Muscle layer of duodenum (tissue), 2 donors: ENCODE measurements at regions not wholly inside any gene's neighbourhood (a gene's known extent, or its start where the extent isn't known, plus 50 kb on each side); places are given as distances from the start of the nearest gene placed in this dataset.

Experiments used
- H3K27ac ChIP-seq: one replicate; pipeline ENCODE4 v1.7.0; 2013; ENCODE audit warnings: mild to moderate bottlenecking, low read length
- H3K27me3 ChIP-seq: one replicate; pipeline ENCODE4 v1.7.0; 2013; ENCODE audit warnings: low read depth, mild to moderate bottlenecking, control low read depth, low read length
- H3K36me3 ChIP-seq, 2 donors: one replicate each; pipeline ENCODE4 v1.7.0; 2013; ENCODE audit warnings: low read length in 2 of 2, control low read depth in 1 of 2, mild to moderate bottlenecking in 1 of 2; ENCODE audit not compliant: insufficient read depth in 2 of 2, control insufficient read depth in 1 of 2
- H3K4me1 ChIP-seq, 2 donors: one replicate each; pipeline ENCODE4 v1.7.0; 2013; ENCODE audit warnings: low read length in 2 of 2, mild to moderate bottlenecking in 2 of 2, control low read depth in 1 of 2, moderate library complexity in 1 of 2; ENCODE audit not compliant: insufficient read depth in 2 of 2, control insufficient read depth in 1 of 2
- H3K4me3 ChIP-seq, 2 donors: one replicate each; pipeline ENCODE4 v1.7.0; 2013; ENCODE audit warnings: low read length in 2 of 2, low read depth in 1 of 2, mild to moderate bottlenecking in 1 of 2
- H3K9me3 ChIP-seq, 2 donors: one replicate each; pipeline ENCODE4 v1.7.0; 2013; ENCODE audit warnings: low read length in 2 of 2, control low read depth in 1 of 2, mild to moderate bottlenecking in 1 of 2; ENCODE audit not compliant: control insufficient read depth in 1 of 2
- donor health status: healthy.

- no peak overlapping the region for H3K4me3 ChIP-seq
Observed at GRCh38 chr5:100232736-100233135, 302.4 kb upstream of the FAM174A start.

GRCh38 chr5:100188778-100189177, 346.4 kb upstream of the FAM174A start:
- no peak overlapping the region for H3K27ac ChIP-seq
- no peak overlapping the region for H3K4me3 ChIP-seq
- H3K9me3 ChIP-seq: no peaks in the 10 kb centered on the region
- no peaks in the 10 kb centered on the region for H3K4me1 ChIP-seq
- no peaks in the 10 kb centered on the region for H3K27me3 ChIP-seq
- H3K36me3 ChIP-seq: no peaks in the 10 kb centered on the region

More at GRCh38 chr5:100232736-100233135, 302.4 kb upstream of the FAM174A start:
- Histone ChIP-seq H3K27ac (no peak overlapping the region), H3K27me3 (no peaks in the 10 kb centered on the region), H3K4me1 (no peaks in the 10 kb centered on the region), H3K9me3 (no peaks in the 10 kb centered on the region), H3K36me3 (no peaks in the 10 kb centered on the region)

GRCh38 chr5:100188339-100188738, 346.8 kb upstream of the FAM174A start:
- H3K27ac ChIP-seq: no peak overlapping the region
- H3K9me3 ChIP-seq: no peaks in the 10 kb centered on the region
- H3K27me3 ChIP-seq: no peaks in the 10 kb centered on the region
- H3K4me3 ChIP-seq: no peak overlapping the region
- no peaks in the 10 kb centered on the region for H3K4me1 ChIP-seq
- no peaks in the 10 kb centered on the region for H3K36me3 ChIP-seq

GRCh38 chr5:100186181-100186580, 349.0 kb upstream of the FAM174A start:
- no peak overlapping the region for H3K27ac ChIP-seq
- H3K36me3 ChIP-seq: no peaks in the 10 kb centered on the region
- H3K27me3 ChIP-seq: no peaks in the 10 kb centered on the region
- H3K4me1 ChIP-seq: no peaks in the 10 kb centered on the region
- H3K9me3 ChIP-seq: no peaks in the 10 kb centered on the region
- H3K4me3 ChIP-seq: no peak overlapping the region

- Histone ChIP-seq H3K4me1 (no peaks in the 10 kb centered on the region), H3K27me3 (no peaks in the 10 kb centered on the region), H3K27ac (no peak overlapping the region), H3K36me3 (no peaks in the 10 kb centered on the region), H3K4me3 (no peak overlapping the region), H3K9me3 (no peaks in the 10 kb centered on the region)
Observed at GRCh38 chr5:100182402-100182801, 352.8 kb upstream of the FAM174A start.

- no peaks in the 10 kb centered on the region for H3K36me3 ChIP-seq
- H3K4me1 ChIP-seq: no peaks in the 10 kb centered on the region
- no peaks in the 10 kb centered on the region for H3K9me3 ChIP-seq
- no peaks in the 10 kb centered on the region for H3K27me3 ChIP-seq
- H3K27ac ChIP-seq: no peak overlapping the region
- no peak overlapping the region for H3K4me3 ChIP-seq
Observed at GRCh38 chr5:100175346-100175745, 359.8 kb upstream of the FAM174A start.

- Histone ChIP-seq H3K4me1 (no peaks in the 10 kb centered on the region), H3K27me3 (no peaks in the 10 kb centered on the region), H3K36me3 (no peaks in the 10 kb centered on the region), H3K27ac (no peak overlapping the region), H3K9me3 (no peaks in the 10 kb centered on the region), H3K4me3 (no peak overlapping the region)
Observed at GRCh38 chr5:100165309-100165708, 369.9 kb upstream of the FAM174A start.

- Histone ChIP-seq H3K27me3 (no peaks in the 10 kb centered on the region), H3K27ac (no peak overlapping the region)
Observed at GRCh38 chr5:100161868-100162267, 373.3 kb upstream of the FAM174A start.

GRCh38 chr5:100157066-100157465, 378.1 kb upstream of the FAM174A start:
- no peaks in the 10 kb centered on the region for H3K36me3 ChIP-seq
- no peaks in the 10 kb centered on the region for H3K27me3 ChIP-seq
- H3K4me3 ChIP-seq: no peak overlapping the region
- no peak overlapping the region for H3K27ac ChIP-seq
- no peaks in the 10 kb centered on the region for H3K4me1 ChIP-seq
- no peaks in the 10 kb centered on the region for H3K9me3 ChIP-seq

More at GRCh38 chr5:100161868-100162267, 373.3 kb upstream of the FAM174A start:
- Histone ChIP-seq H3K36me3 (no peaks in the 10 kb centered on the region), H3K9me3 (no peaks in the 10 kb centered on the region), H3K4me3 (no peak overlapping the region), H3K4me1 (no peaks in the 10 kb centered on the region)

- H3K36me3 ChIP-seq: no peaks in the 10 kb centered on the region
- no peak overlapping the region for H3K4me3 ChIP-seq
- H3K4me1 ChIP-seq: no peaks in the 10 kb centered on the region
- H3K27ac ChIP-seq: no peak overlapping the region
- no peaks in the 10 kb centered on the region for H3K9me3 ChIP-seq
- no peaks in the 10 kb centered on the region for H3K27me3 ChIP-seq
Observed at GRCh38 chr5:100148239-100148638, 386.9 kb upstream of the FAM174A start.

GRCh38 chr5:100142607-100143006, 392.6 kb upstream of the FAM174A start:
- H3K36me3 ChIP-seq: no peaks in the 10 kb centered on the region
- H3K9me3 ChIP-seq: no peaks in the 10 kb centered on the region
- no peaks in the 10 kb centered on the region for H3K4me1 ChIP-seq
- no peak overlapping the region for H3K27ac ChIP-seq
- no peak overlapping the region for H3K4me3 ChIP-seq
- H3K27me3 ChIP-seq: no peaks in the 10 kb centered on the region

GRCh38 chr5:100131161-100131560, 404.0 kb upstream of the FAM174A start:
- no peak overlapping the region for H3K27ac ChIP-seq
- H3K9me3 ChIP-seq: no peaks in the 10 kb centered on the region
- no peaks in the 10 kb centered on the region for H3K27me3 ChIP-seq
- no peaks in the 10 kb centered on the region for H3K4me1 ChIP-seq
- H3K4me3 ChIP-seq: no peak overlapping the region
- no peaks in the 10 kb centered on the region for H3K36me3 ChIP-seq
